ENCODE measurements at regions not wholly inside any gene's neighbourhood (a gene's known extent, or its start where the extent isn't known, plus 50 kb on each side); places are given as distances from the start of the nearest gene placed in this dataset.

- DNase-seq = peak; percentile 40 to 67
- Histone ChIP-seq H3K4me3 (replicated peaks in 1 of 3) (no peak overlapping the region), H3K27me3 (no peaks in the 10 kb centered on the region), H3K36me3 (no peaks in the 10 kb centered on the region), H3K9me3 (no peaks in the 10 kb centered on the region), H3K4me1 (peaks cover 0 to 21% of the 10 kb centered on the region in 2 donors), H3K27ac (peak overlapping the region in 2 of 3 donors; percentile 27 to 55)
- intact Hi-C loops (cut with DNase I) = no loop called here
- no peak for TF ChIP-seq POLR2A (IDR thresholded peaks at IDR 0.05)
- no peak for TF ChIP-seq CTCF (IDR thresholded peaks at IDR 0.05)
- 23 to 29% methylated on average over 6 of the region's 6 CpGs for WGBS, 2 donors
Observed at GRCh38 chr7:47153576-47153975, 428.3 kb downstream of the TNS3 start.

DNA sequence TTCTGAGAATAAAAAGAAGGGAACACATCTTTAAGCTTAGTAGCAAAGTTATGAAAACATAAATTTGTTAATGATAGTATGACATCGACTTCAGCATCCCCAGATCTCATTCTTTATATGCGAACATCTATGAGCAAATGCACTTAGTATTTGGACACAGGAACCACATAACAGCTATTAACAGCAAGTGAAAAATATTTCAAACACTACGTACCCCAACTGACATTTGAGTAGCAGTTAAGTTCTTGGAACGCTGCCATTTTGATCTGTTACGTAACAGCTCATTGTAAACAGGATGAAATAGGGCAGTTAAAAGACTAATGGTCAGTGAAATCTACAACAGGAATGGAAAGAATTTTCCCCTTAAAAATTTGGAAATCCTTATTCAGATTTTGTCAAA is 428.9 kb downstream of the TNS3 start:
- Histone ChIP-seq H3K27ac (peak overlapping the region in 2 of 3 donors; percentile 27 to 55), H3K4me1 (peaks cover 0 to 21% of the 10 kb centered on the region in 2 donors), H3K4me3 (replicated peaks in 1 of 3) (no peak overlapping the region), H3K36me3 (no peaks in the 10 kb centered on the region), H3K27me3 (no peaks in the 10 kb centered on the region), H3K9me3 (no peaks in the 10 kb centered on the region)
- TF ChIP-seq POLR2A (IDR thresholded peaks at IDR 0.05) (no peak), CTCF (IDR thresholded peaks at IDR 0.05) (no peak)
- DNase-seq = peak in 1 of 2 donors; percentile 16
- intact Hi-C loops (cut with DNase I) = no loop called here
- WGBS, 2 donors = 31% methylated on average over 5 of the region's 5 CpGs

- intact Hi-C loops (cut with DNase I) = no loop called here
- Histone ChIP-seq H3K27ac (no peak overlapping the region), H3K27me3 (no peaks in the 10 kb centered on the region), H3K36me3 (no peaks in the 10 kb centered on the region), H3K4me1 (peaks cover 0 to 21% of the 10 kb centered on the region in 2 donors), H3K9me3 (no peaks in the 10 kb centered on the region), H3K4me3 (replicated peaks in 1 of 3) (no peak overlapping the region)
- DNase-seq = no peak
- TF ChIP-seq POLR2A (IDR thresholded peaks at IDR 0.05) (no peak), CTCF (IDR thresholded peaks at IDR 0.05) (no peak)
- WGBS, 2 donors = 96 to 97% methylated on average over 2 of the region's 2 CpGs
Observed at GRCh38 chr7:47152307-47152706, 429.6 kb downstream of the TNS3 start.

- intact Hi-C loops (cut with DNase I) = no loop called here
- no peaks in the 10 kb centered on the region for H3K9me3 ChIP-seq
- WGBS, 2 donors = 60 to 94% methylated on average over 4 of the region's 4 CpGs
- no peaks in the 10 kb centered on the region for H3K36me3 ChIP-seq
- H3K27ac ChIP-seq = no peak overlapping the region
- no peaks in the 10 kb centered on the region for H3K27me3 ChIP-seq
- DNase-seq = no peak
- H3K4me3 ChIP-seq (replicated peaks in 1 of 3) = no peak overlapping the region
- TF ChIP-seq CTCF (IDR thresholded peaks at IDR 0.05) (no peak), POLR2A (IDR thresholded peaks at IDR 0.05) (no peak)
- H3K4me1 ChIP-seq = peaks cover 0 to 21% of the 10 kb centered on the region in 2 donors
Observed at GRCh38 chr7:47150497-47151260, 431.2 kb downstream of the TNS3 start.

- no peak for DNase-seq
- no peak for TF ChIP-seq POLR2A (IDR thresholded peaks at IDR 0.05)
- TF ChIP-seq CTCF (IDR thresholded peaks at IDR 0.05) = no peak
- intact Hi-C loops (cut with DNase I) = no loop called here
- Histone ChIP-seq H3K4me3 (replicated peaks in 1 of 3) (no peak overlapping the region), H3K27me3 (no peaks in the 10 kb centered on the region), H3K4me1 (peaks cover 0 to 21% of the 10 kb centered on the region in 2 donors), H3K36me3 (no peaks in the 10 kb centered on the region), H3K27ac (no peak overlapping the region), H3K9me3 (no peaks in the 10 kb centered on the region)
- 95 to 99% methylated on average over 4 of the region's 4 CpGs for WGBS, 2 donors
Observed at GRCh38 chr7:47149971-47150370, 431.9 kb downstream of the TNS3 start.

Data from thyroid gland (tissue), 4 donors.